K562 (cell line): ENCODE measurements at regions not wholly inside any gene's neighbourhood (a gene's known extent, or its start where the extent isn't known, plus 50 kb on each side); places are given as distances from the start of the nearest gene placed in this dataset.

ENCODE experiments used
- ATAC-seq: fragments of 200-7000 bp; cut with Tn5 transposase; 3 replicates; pipeline ENCODE4 v1.9.1; 2020; ENCODE audit warnings: moderate library complexity
- BruUV-seq: library from RNA; stranded (reverse); fragments of 400-500 nt; replicated peaks from 2 replicates; lab custom pipeline; 2021; lab: Mats Ljungman, UMichigan
- CTCF ChIA-PET: fragments of 300-600 bp; formaldehyde crosslinking; extraction: SDS; loops from one replicate; lab custom pipeline; 2021; ENCODE audit warnings: low intra/inter-chr PET ratio; lab: Yijun Ruan, JAX
- POLR2A ChIA-PET: fragments of 300-600, 350-650 bp; sonication (Branson Sonifier 250); formaldehyde crosslinking; extraction: SDS; loops from one replicate; lab custom pipeline; 2021; ENCODE audit warnings: antibody characterized with exemption, inconsistent platforms; lab: Yijun Ruan, JAX
- DNase-seq, 4 experiments: peaks; one replicate each; pipeline versions ENCODE4 v3.0.0 to v3.0.0-alpha.2; 2011 to 2018; ENCODE audit warnings: low spot score in 3 of 4, mixed read lengths in 3 of 4; ENCODE audit errors: extremely low read depth in 1 of 4
- FAIRE-seq: peaks from 2 replicates; lab custom pipeline; 2011; peaks lifted over from hg19 to GRCh38; lab: Jason Lieb, UNC
- H2AFZ ChIP-seq: 2 replicates; pipeline ENCODE4 v1.6.0; 2011; ENCODE audit warnings: low read depth, low read length, control low read depth, inconsistent platforms
- H3K27ac ChIP-seq: fragments of 200-600 bp; 3 replicates; pipeline ENCODE4 v1.8.0; 2011; ENCODE audit warnings: low read depth, mild to moderate bottlenecking, control low read depth, inconsistent platforms, low read length, moderate library complexity, mixed read lengths; ENCODE audit errors: extremely low read depth
- H3K27me3 ChIP-seq, 2 experiments: fragments of 300-600 bp in 1 of 2; 2 replicates in 1 of 2; 3 replicates in 1 of 2; pipeline versions ENCODE4 v1.6.0 to v1.8.0; 2011; ENCODE audit warnings: inconsistent platforms in 2 of 2, low read length in 2 of 2, mild to moderate bottlenecking in 1 of 2, mixed read lengths in 1 of 2, moderate library complexity in 1 of 2; ENCODE audit not compliant: control insufficient read depth in 2 of 2, insufficient read depth in 2 of 2
- H3K36me3 ChIP-seq: fragments of 300-600 bp; 3 replicates; pipeline ENCODE4 v1.8.0; 2011; ENCODE audit warnings: mild to moderate bottlenecking, low read length, inconsistent platforms; ENCODE audit not compliant: control insufficient read depth, insufficient read depth
- H3K4me1 ChIP-seq, 2 experiments: fragments of 200-600 bp in 1 of 2; replicated peaks in 1 of 2; 2 replicates in 1 of 2; 3 replicates in 1 of 2; pipeline versions ENCODE4 v1.5.1 to v1.8.0; 2011; ENCODE audit warnings: inconsistent platforms in 2 of 2, low read length in 2 of 2, mild to moderate bottlenecking in 1 of 2, mixed read lengths in 1 of 2, moderate library complexity in 1 of 2; ENCODE audit not compliant: control insufficient read depth in 2 of 2, insufficient read depth in 2 of 2
- H3K4me2 ChIP-seq: 2 replicates; pipeline ENCODE4 v1.6.1; 2011; ENCODE audit warnings: low read length, control low read depth, inconsistent platforms, mixed read lengths; ENCODE audit not compliant: insufficient read depth
- H3K4me3 ChIP-seq: fragments of 200-600 bp; sonication (generic), shearing (Covaris generic); 2 replicates; pipeline ENCODE4 v1.5.1; 2016; ENCODE audit warnings: control low read depth, inconsistent platforms
- H3K79me2 ChIP-seq: fragments of 200-600 bp; 3 replicates; pipeline ENCODE4 v1.8.0; 2011; ENCODE audit warnings: low read length, inconsistent platforms; ENCODE audit not compliant: control insufficient read depth, insufficient read depth
- H3K9ac ChIP-seq, 2 experiments: 2 replicates each; pipeline versions ENCODE4 v1.6.0 to v1.6.1; 2011; ENCODE audit warnings: low read depth in 2 of 2, low read length in 2 of 2, control low read depth in 1 of 2, inconsistent platforms in 1 of 2, mild to moderate bottlenecking in 1 of 2, mixed read lengths in 1 of 2; ENCODE audit not compliant: insufficient read depth in 1 of 2
- H3K9me1 ChIP-seq: one replicate; pipeline ENCODE4 v1.6.0; 2011; ENCODE audit warnings: inconsistent platforms, mild to moderate bottlenecking, low read length, moderate library complexity; ENCODE audit not compliant: control insufficient read depth, insufficient read depth
- H3K9me3 ChIP-seq: replicated peaks from 2 replicates; pipeline ENCODE4 v1.5.1; 2011; ENCODE audit warnings: low read depth, low read length, inconsistent platforms; ENCODE audit not compliant: control insufficient read depth, insufficient read depth
- H4K20me1 ChIP-seq: replicated peaks from 2 replicates; pipeline ENCODE4 v1.6.1; 2011; ENCODE audit warnings: low read length, inconsistent platforms, mixed read lengths; ENCODE audit not compliant: control insufficient read depth, insufficient read depth
- CTCF ChIP-seq, 3 experiments: IDR thresholded peaks in 2 of 3; conservative IDR thresholded peaks in 1 of 3; 2 replicates each; pipeline ENCODE4 v1.5.1; 2011 to 2012; ENCODE audit warnings: low read length in 3 of 3, mild to moderate bottlenecking in 3 of 3, control low read depth in 2 of 3, improper control_type of control experiment in 1 of 3, inconsistent platforms in 1 of 3, low read depth in 1 of 3, mixed read lengths in 1 of 3, moderate library complexity in 1 of 3; ENCODE audit not compliant: insufficient read depth in 2 of 3
- GATAD2A ChIP-seq: fragments of 450-650 bp; IDR thresholded peaks from 2 replicates; pipeline ENCODE4 v1.6.1; 2017
- NFIX ChIP-seq: fragments of 250-450 bp; sonication (Bioruptor Pico); IDR thresholded peaks from 2 replicates; pipeline ENCODE4 v1.4.0; 2020; ENCODE audit warnings: low read depth, mild to moderate bottlenecking, moderate library complexity
- PCBP2 ChIP-seq: fragments of 200-400 bp; formaldehyde crosslinking; IDR thresholded peaks from 2 replicates; pipeline ENCODE4 v1.6.1; 2018; ENCODE audit warnings: low read length, low read depth, mild to moderate bottlenecking, moderate library complexity; ENCODE audit not compliant: poor library complexity, severe bottlenecking
- RAD21 ChIP-seq, 2 experiments: fragments of 250-450 bp in 1 of 2; fragments of 450-650 bp in 1 of 2; sonication (Bioruptor Pico) in 1 of 2; formaldehyde crosslinking in 1 of 2; IDR thresholded peaks in 1 of 2; conservative IDR thresholded peaks in 1 of 2; 2 replicates each; pipeline versions ENCODE4 v1.4.0 to v1.8.0; 2020 to 2022; ENCODE audit warnings: mild to moderate bottlenecking in 2 of 2, moderate library complexity in 1 of 2
- WGBS: fragments of 100-300 bp; shearing (Covaris generic); methylation state at CpG from one replicate; pipeline ENCODE4 v1.1.6; 2016; ENCODE audit warnings: low coverage, mixed read lengths; ENCODE audit not compliant: insufficient coverage; ENCODE audit errors: missing lambda C conversion rate; 5-methylcytosine and 5-hydroxymethylcytosine counted together
- in situ Hi-C: fragments of 300-500 bp; cut with MboI; formaldehyde crosslinking; loops from 4 replicates; pipeline ENCODE4 v1.15.0; 2018; ENCODE audit warnings: inconsistent platforms, mixed read lengths
- intact Hi-C: fragments of 100-400 bp; cut with micrococcal nuclease; formaldehyde crosslinking; loops from 2 replicates; pipeline ENCODE4 v1.14.2; 2022

GRCh38 chr7:153090764-153091163 is 331.2 kb downstream of the ACTR3B start:
- WGBS = 2% methylated on average over 2 of the region's 2 CpGs
- no peak overlapping the region for H3K4me3 ChIP-seq
- H4K20me1 ChIP-seq = 0 out of 2 replicates have a peak, but pooled peaks cover 4% of the 10 kb centered on the region
- FAIRE-seq (no peak), ATAC-seq (no peak), DNase-seq (no peak)
- intact Hi-C loops = no loop called here
- CTCF ChIA-PET = no interaction called here
- H3K4me1 ChIP-seq = no peaks in the 10 kb centered on the region
- H3K9me1 ChIP-seq = no peaks in the 10 kb centered on the region
- H3K27me3 ChIP-seq = peaks cover 12 to 14% of the 10 kb centered on the region in 2 experiments; a peak in 3 of 5 replicates
- in situ Hi-C loops = no loop called here
- TF ChIP-seq RAD21 (CRISPR knock-in tag; conservative IDR thresholded peaks at IDR 0.05 in 1 of 2, IDR thresholded peaks at IDR 0.05 in 1 of 2) = peak in 1 of 2 experiments; percentile 23; a peak in 1 of 4 replicates
- TF ChIP-seq GATAD2A = no peak
- 0 out of 6 replicates have a peak, but pooled peaks of 1 of the 3 experiments have one; percentile 13 for TF ChIP-seq CTCF (IDR thresholded peaks at IDR 0.05 in 2 of 3, conservative IDR thresholded peaks at IDR 0.05 in 1 of 3; ENCODE audit: insufficient read depth in 2 of 3, low read depth in 1 of 3, low read length in 3 of 3)
- no peak for TF ChIP-seq PCBP2
- TF ChIP-seq NFIX = no peak
- no TSS peak for BruUV-seq
- no peak overlapping the region for H3K4me2 ChIP-seq
- no peaks in the 10 kb centered on the region for H3K36me3 ChIP-seq
- POLR2A ChIA-PET = no interaction called here
- no peaks in the 10 kb centered on the region for H3K9me3 ChIP-seq
- no peak overlapping the region for H2AFZ ChIP-seq
- no peaks in the 10 kb centered on the region for H3K79me2 ChIP-seq
- H3K9ac ChIP-seq = no peak overlapping the region
- no peak overlapping the region for H3K27ac ChIP-seq
